NCI-H1436 treated with DMSO at 0.1 percent for 48 hours (cell line): ENCODE measurements at regions not wholly inside any gene's neighbourhood (a gene's known extent, or its start where the extent isn't known, plus 50 kb on each side); places are given as distances from the start of the nearest gene placed in this dataset.

Experiments
- DNase-seq: peaks from one replicate; lab custom pipeline; 2025; lab: John Stamatoyannopoulos, UW

DNA sequence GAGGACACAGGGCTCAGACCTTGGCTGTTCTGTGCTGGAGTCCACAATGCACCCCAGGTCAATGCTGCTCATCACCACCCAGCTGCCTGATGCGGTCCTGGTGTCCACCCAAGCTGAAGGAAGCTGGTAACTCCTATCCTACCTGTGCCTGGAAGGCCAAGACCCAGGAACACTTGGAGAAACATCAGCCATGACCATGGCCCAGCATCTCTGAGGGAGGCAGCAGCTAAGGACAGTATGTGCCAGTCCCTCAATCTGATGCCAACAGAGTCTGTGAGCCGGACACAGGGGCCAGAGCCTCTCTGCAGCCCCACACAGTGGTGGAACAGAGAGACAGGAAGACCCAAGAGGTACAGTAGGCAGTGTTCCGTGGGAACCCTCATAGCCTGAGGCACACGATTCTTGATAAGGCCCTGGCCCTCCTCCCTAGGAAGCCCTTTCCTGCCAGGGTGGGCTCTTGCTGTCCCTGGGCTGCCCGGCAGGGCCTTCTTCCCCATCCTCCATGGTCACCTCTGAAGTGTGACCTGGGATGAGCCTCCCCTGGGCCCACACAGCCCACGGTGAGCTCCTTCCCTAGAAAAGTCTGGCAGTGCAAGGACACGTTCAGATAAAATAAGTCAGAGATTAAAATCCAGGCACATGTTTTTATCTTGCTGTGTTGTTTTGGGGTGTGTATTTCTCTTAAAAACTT lies 170.7 kb downstream of the THBS2 start:
- no peak for DNase-seq

DNA sequence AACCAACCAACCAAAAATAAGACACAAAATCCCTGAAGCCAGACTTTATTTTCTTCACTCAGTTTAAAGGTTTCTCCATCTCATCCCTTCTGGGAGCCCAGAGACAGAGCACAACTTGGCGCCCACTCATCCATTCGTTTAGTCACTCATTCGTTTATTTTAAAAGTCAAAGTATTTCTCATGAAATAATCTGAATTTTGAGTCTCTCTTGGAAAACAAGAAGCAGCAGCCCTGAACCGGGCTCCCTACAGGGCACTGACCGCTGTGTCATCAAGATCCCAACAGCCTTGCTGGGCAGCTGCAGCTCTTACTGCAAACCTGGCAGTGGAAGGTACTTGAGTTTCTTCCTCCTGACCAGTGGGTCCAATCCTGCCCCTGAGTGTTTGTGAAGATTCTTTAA lies 171.6 kb downstream of the THBS2 start:
- DNase-seq: no peak

DNA sequence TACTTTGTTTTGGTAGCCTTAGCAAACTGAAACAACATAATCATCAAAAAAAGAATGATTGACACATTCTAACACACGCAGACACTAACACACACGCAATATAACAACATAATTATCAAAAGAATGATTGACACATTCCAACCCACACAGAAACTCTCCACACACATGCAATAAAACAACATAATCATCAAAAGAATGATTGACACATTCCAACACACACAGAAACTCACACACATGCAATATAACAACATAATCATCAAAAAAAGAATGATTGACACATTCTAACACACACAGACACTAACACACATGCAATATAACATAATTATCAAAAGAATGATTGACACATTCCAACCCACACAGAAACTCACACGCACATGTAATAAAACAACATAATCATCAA lies 172.4 kb downstream of the THBS2 start:
- DNase-seq: no peak

DNA sequence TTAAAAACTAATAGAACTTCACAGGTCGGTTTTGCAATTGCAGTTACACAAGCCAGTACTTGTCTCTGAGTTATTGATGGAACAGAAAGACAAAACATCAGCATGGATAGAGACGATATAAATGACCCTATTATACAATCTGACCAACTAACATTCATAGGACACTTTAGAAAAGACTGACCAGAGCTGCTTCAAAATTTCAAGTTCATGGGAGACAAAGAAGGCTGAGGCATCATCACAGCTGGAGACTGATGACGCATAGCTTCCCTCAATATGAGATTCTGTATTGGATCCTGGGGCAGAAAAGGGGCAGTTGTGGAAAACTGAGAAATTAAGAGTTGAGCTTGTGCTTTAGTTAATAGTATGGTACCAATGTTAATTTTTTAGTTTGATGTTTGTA lies 174.0 kb downstream of the THBS2 start:
- no peak for DNase-seq

DNA sequence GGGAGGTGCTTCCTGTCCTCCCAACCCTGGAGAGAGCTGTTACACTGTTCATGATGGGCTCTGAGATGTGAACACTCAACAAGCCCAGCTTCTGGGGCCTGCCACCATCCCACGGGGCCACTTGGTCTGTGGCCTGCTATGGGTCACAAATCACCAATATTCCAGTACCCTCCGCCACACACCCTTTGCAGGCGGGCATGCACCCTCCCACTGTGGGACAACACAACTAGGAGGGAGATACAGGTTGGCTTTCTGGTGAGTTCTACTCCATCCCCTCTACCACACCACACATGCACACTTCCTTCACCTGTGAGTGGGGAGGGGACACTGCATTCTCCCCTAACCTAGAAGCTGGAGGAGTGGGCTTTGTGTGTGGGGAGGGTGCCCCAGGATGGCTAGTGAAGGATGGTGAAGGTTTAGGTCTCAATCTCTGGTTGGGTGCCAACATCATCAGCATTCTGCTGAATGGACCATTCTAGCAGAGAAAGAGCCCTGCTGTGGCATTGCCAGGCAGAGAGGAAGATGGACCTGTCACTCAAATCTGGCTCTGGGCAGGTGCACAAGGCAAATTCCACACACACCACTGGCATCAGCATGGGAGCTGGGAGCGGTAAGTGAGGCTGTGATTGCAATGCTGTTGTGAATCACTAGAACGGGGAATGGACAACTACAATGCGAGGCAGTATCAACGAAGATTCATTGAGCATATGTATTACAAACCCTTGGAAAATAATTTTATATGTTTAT lies 175.1 kb downstream of the THBS2 start:
- no peak for DNase-seq

DNA sequence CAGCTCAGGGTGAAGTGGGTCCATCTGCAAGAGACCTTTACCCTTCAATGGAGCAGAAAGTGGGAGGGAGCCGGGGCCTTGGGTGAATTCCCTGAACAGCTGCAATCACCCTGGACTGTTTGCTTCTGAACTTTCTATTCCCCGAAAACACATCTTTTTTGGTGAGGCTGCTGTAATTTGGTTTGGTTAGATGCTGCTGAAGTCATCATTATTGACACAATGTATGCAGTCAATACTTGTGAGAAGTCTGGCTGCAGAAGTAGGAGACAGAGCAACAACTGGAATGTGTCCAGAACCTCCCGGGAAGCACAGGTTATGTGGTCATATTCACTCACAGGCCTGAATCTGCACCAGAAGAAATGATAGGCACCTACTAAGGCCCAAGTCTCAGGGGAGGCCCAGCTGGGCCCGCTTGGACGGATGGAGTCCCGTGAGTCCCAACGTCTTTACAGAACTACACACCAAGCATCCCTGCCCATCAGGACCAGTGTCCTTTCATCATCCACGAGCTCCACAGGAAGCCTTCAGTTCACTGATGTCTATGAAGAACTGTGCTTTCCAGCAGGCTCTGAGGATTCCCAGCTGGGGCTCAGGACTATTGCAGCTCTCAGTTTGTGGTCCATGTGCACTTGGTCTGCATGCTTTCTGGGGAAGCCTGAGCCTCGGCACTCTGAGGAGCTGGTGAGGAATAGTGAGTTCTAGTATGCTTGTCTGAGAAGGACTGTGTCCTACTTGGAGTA lies 177.6 kb downstream of the THBS2 start:
- no peak for DNase-seq

DNA sequence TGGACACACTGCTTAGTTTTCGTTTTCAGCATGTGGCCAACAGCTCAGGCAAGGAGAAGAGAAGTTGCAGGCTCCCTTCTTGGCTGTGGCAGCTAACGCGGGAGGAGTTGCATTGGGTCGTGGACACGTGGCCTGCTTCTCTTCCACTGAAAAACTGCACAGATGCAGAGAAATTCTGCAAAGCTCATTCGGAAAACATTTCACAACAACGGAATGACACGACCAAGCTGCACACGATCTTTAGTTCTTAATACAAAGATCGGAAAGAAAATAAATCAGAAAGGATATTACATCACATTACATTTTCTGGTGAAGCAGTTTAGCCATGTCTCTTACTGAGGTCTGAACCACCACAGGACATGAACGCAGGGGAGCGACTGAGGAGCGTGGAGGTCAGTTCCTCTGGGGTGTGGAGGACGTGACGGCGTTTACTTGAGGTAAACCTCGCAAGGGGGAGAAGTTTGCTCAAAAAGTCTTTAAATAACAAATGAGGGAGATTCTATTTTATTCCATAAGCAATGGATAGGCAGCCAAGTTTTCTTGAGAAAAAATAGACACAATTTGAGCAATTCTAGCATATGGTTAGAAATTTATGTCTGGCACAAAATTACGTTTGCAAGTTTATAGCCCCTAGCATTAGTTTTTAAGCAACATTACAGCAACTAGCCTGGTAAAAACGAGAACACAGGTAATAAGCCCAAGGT lies 178.3 kb downstream of the THBS2 start:
- no peak for DNase-seq

DNA sequence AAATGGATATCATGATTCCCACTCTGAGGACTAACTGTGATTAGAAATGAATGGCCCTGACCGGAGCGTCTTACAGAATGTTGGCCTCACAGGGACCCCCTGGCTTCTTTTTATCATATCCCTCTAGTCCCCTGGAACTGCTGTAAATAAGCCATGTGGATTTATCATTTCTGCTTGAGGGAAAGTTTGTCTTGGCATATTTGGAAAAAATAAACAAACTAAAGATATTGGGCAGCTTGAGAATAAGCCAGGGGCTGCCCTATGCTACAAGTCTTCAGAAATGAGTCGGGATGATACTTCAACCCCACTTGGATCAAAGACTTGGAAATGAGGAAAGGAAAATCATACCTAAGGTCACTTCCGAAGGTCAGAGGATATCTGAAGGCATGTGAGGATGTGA lies 179.1 kb downstream of the THBS2 start:
- DNase-seq: no peak

DNA sequence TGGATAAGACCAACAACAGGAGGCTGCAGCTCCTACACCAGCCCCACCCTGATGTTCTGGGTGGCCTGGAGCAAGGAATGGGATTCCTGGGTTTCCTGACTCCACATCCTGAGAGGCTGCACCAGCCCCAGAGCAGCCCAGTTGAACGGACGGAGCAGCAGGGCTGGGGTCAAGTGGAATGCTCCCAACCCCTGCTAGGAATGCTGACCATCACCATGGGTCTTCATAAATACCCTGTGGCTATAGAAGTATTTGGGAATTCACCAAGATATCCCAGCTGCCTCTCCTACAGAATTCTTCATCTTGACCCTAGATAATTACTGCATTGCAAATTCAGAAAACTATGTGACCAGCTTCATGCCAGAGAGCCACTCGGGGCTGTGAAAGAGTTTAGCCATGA lies 180.3 kb downstream of the THBS2 start:
- DNase-seq: no peak

DNA sequence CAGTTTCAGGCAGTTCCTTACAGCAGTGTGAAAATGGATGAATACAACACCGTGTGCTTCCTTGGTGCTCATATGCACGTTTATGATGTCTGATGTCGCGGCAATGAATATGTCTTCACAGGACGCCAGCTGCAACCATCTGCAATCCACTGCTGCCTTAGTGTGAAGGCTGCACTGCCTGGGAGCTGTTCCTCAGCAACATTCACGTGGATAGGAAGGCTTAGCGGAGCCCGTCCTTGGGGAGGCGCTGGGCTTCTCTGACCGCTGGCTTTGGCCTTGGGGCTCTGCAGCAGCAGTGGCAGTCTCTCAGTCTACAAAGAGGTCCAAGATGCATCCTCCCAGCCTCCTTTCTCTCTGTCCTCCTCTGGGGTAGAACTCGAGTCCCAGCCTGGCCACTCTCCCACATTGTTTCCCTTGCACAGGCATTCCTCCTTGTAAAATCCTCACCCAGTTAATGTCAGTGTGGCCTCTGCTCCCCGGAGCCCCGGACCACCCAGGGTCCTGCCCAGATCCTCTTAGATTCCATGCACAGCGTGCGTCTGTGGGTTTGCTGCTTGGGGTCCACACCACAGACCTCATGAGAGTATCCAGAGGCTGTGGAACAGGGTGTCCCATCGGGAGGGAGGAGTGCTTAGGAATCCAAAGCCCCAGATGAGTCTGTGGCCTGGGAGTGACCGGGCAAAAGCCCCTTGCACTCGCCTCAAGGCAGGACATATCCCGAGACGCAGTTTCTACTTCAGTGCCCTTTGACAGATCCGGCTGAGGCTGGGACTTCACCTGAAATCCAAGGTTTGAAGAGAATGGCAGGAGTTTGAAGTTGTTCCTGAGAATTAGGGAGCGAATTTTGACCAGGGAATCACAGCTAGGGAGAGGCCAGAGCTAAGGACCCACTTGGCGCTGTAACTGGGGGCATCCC lies 181.3 kb downstream of the THBS2 start:
- DNase-seq: no peak

DNA sequence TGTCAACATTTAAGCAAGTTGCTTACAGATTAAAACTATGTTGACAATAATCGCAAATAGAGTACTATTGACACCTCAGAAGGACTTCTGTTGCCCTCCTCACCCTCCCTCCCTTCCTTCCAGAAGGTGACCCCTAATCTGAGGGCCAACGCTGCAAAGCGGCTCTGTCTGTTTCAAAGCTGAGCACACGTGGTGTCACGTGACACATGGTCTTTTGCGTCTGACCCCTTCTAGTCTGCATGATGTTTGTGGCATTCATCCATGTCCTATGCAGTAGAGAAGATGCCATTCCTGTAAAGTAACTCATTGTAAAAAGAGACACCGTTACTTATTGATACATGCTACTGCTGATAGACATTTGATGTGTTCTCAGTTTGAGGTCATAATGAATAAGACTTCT lies 182.3 kb downstream of the THBS2 start:
- DNase-seq: no peak

DNA sequence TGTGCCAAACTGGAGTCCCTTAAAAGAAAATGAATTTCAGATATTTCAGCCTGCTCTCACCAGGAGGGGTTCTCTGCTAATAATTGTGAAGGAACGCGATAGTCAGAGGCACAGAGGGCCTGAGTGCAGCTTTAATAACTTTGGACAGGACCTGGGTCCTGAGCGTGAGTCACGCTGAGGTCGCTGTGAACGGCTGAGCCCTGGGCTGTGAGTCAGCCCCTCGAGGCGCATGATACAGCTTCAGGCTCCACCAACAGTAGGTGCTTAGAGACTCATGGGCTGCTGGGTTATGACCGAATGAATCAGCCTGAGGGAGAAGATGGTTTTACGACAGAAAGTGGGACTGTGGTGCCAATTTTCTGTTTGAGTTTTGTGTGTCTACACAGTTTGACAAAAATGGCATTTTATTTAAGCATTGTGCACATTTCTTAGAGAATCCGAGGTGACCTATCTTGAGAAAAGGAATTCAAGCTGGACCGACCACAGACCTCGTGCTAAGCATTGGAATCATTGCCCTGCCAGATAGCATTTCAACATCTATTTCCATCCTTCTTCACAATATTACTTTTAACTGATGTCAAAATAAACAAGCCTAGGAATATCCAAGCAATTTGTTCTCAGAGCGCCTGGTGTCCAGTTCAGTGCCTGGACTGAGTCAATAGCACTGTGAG lies 183.0 kb downstream of the THBS2 start:
- DNase-seq: no peak

DNA sequence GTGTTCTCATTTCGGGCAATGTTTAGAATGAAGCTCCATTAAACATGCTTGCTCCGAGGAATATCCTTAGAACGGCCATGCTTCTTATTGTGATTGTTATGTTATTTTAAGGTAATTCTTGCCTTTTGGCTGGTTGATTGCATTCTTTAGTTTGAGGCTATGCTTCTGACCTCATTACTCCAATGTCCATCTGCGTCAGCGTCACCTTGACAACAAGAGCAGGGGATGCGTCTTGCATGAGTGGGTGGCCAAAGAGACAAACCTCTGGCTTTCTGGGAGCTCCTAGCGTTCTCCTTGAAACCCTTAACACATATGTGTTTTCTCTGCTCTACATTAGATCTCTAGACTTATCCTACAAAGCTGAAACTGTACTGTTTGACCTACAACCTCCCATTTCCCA lies 184.3 kb downstream of the THBS2 start:
- no peak for DNase-seq

DNA sequence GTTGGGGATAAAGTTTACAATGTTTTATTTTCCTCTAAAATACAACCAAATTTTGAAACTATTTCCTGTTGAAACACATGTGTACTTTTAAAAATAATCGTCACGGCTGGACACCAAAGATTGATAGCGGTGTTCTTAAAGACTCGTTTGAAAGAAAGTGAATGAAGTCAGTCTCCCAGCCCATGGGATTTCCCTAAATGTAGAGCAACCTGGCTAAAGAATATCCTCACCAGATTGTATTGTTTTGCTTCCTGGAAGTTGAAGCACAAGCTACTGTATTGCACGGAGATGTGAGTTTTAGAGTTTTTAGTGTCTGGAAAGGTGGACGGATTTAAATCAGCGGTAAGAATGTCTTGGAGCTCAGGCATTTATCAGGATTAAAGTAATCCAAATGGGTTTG lies 189.5 kb downstream of the THBS2 start:
- DNase-seq: no peak

DNA sequence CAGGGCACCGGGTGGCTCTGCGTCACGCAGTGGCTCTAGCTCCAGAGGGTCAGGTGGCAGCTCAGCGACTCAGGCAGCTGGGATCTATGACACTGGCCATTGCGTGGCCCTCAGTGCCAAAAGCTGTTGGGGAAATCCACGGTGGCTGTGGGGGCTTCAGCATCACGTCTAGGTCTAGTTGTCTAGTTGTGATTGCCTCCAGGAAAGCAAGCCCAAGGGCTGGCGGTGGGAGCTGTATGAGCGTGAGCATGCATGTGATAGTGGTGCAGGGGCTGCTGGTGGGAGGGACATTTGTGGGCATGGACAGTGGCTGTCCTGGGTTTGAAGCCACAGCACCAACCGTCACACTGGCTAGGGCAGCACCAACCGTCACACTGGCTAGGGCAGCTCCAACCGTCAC lies 191.4 kb downstream of the THBS2 start:
- DNase-seq: no peak

DNA sequence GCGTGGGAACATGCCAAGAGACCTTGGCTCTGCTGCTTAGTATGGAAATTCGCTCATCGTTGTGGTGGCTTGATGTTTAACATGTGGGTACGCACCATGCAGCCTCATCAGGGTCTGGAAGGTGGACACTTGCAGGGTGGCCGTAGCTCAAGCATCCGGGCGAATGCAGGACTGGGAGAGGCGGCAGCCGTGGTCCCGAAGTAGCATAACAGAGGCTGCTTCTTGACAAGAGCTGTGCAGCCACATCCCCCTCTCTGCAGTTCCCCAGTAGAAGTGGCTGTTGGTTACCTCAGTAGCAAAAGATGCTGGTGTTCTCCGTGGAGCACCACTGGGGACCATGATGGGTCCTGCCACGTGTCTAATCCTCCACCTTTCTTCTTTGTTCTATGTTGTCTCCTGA lies 195.0 kb downstream of the THBS2 start:
- no peak for DNase-seq

DNA sequence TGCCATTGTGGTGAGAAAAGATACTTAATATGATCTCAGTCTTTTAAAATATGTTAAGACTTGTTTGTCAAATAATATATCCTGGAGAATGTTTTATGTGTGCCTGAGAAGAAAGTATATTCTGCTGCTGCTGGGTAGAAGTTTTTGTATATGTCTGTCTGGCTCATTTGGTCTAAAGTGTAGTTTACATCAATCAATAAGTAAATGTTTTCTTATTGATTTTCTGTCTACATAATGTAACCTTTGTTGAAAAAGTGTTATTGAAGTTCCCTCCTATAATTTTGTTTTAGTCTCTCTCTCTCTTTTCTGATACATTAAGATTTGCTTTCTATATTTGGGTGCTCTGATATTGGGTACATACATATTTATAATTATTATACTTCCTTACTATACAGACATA lies 201.2 kb downstream of the THBS2 start:
- no peak for DNase-seq

DNA sequence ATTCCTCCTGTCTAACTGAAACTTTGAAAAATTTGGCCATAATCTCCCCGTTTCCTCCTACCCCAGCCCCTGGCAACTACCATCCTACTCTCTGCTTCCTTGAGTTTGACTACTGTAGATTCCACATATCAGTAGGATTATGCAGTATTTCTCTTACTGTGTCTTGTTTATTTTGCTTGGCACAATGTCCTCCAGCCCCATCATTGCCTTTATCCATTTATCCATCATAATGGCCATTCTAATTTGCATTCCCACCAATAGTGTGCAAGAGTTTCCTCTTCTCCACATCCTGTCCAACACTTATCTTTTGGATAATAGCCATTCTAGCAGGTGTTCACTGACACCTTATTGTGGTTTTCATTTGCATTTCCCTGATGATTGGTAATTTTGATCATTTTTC lies 202.3 kb downstream of the THBS2 start:
- DNase-seq: peak; percentile 90

DNA sequence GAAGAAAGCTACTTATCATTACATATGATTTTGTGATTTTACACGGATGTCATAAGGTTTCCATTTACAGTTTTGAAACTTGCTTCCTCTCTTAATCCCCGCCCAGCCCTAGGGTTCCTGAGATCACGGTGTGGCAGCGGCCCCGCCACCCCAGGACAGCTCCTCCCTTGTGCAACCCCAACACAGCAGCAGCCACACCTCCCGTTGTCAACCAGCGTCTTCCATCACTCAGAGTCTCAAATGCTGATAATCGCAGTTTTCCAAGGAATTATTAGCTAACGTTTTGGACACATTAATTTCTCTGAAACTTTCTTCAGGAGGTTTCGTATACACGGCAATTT lies 204.8 kb downstream of the THBS2 start:
- no peak for DNase-seq

DNA sequence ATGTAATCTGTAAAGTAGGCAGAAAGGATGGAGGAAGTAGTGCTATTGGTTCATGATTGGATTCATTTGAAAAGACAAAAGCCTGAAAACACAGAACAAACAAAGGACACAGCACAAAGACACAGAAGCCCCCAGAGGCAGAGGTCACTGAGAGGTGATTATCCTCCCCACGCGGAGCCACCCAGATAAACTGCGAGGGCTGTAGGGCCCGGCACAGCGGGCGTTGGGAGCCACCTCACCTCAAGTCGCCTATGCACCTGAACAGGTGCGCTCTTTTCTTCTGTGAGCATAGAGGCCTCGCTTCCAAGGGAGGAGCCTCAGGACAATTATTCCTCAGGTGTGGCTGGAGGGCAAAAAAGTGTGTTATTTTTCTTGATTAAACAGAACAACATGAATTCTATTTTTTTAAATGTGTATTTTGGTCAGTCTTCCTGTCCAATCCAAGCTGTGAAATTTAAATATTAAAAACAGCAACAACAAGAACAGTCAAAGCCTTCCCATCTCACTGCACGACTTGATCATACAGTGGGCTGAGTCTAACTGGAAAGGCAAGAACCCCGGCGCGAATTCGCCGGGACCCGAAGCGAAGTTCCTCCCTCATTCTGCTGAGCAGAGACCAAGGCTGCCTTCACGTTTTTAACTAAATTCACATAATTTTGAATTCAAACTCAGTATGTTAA lies 205.3 kb downstream of the THBS2 start:
- no peak for DNase-seq

DNA sequence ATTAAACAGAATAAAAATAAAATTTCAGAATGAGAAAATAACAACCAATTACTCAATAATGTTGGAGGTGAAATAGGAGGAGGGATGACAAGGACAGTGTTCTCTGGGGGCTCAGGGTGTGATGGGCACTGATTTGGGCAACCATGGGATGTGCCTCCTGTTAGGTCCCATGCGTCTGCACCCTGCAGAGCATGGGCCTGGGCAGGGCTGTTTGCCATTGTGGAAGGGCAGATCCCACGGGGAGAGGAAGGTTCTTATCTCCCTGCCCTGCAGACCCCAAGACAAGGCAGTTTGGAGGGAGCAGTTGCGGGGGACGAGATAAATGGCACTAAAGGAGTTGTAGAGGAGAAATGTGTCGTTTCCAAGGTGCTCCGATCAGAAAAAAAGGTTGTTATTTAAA lies 206.3 kb downstream of the THBS2 start:
- DNase-seq: no peak
